IMR-90 (cell line): ENCODE measurements at regions not wholly inside any gene's neighbourhood (a gene's known extent, or its start where the extent isn't known, plus 50 kb on each side); places are given as distances from the start of the nearest gene placed in this dataset.

Experiments used
- ATAC-seq: fragments of 200-7000 bp; cut with Tn5 transposase; 2 replicates; pipeline ENCODE4 v1.9.1; 2020; ENCODE audit warnings: low read depth, mild to moderate bottlenecking, moderate library complexity
- BruUV-seq: library from RNA; stranded (reverse); fragments of 400-500 nt; replicated peaks from 2 replicates; lab custom pipeline; 2021; lab: Mats Ljungman, UMichigan
- CTCF ChIA-PET: fragments of 300-600 bp; formaldehyde crosslinking; extraction: SDS; loops from one replicate; lab custom pipeline; 2021; ENCODE audit warnings: antibody characterized with exemption; lab: Yijun Ruan, JAX
- POLR2A ChIA-PET: fragments of 300-600 bp; sonication (Branson Sonifier 250); formaldehyde crosslinking; loops from one replicate; lab custom pipeline; 2022; ENCODE audit warnings: antibody characterized with exemption; ENCODE audit not compliant: unreplicated experiment; lab: Charles Lee
- DNase-seq: peaks from one replicate; pipeline ENCODE4 v3.0.0; 2013
- H2AFZ ChIP-seq: replicated peaks from 2 replicates; pipeline ENCODE3; 2013; ENCODE audit warnings: low read length, mild to moderate bottlenecking; ENCODE audit not compliant: poor library complexity
- H2AK5ac ChIP-seq: 2 replicates; pipeline ENCODE4 v1.6.1; 2013; ENCODE audit warnings: low read depth, low read length, inconsistent platforms
- H2AK9ac ChIP-seq: replicated peaks from 2 replicates; pipeline ENCODE3; 2013; ENCODE audit warnings: mild to moderate bottlenecking, low read depth, low read length, moderate library complexity; ENCODE audit not compliant: poor library complexity
- H2BK120ac ChIP-seq: 2 replicates; pipeline ENCODE4 v1.6.1; 2013; ENCODE audit warnings: low read depth, low read length, inconsistent platforms
- H2BK15ac ChIP-seq: 3 replicates; pipeline ENCODE4 v1.6.1; 2013; ENCODE audit warnings: low read depth, low read length, inconsistent platforms
- H2BK20ac ChIP-seq: 2 replicates; pipeline ENCODE4 v1.6.1; 2013; ENCODE audit warnings: low read depth, mild to moderate bottlenecking, inconsistent platforms, low read length, moderate library complexity
- H2BK5ac ChIP-seq: 2 replicates; pipeline ENCODE4 v1.6.1; 2013; ENCODE audit warnings: mild to moderate bottlenecking, low read depth, low read length, inconsistent platforms; ENCODE audit not compliant: poor library complexity, severe bottlenecking
- H3K14ac ChIP-seq: replicated peaks from 2 replicates; pipeline ENCODE4 v1.6.1; 2013; ENCODE audit warnings: low read depth, low read length, inconsistent platforms
- H3K18ac ChIP-seq: 2 replicates; pipeline ENCODE4 v1.6.1; 2013; ENCODE audit warnings: low read depth, low read length, control low read depth
- H3K23ac ChIP-seq: 2 replicates; pipeline ENCODE4 v1.6.1; 2013; ENCODE audit warnings: low read depth, low read length, inconsistent platforms
- H3K27ac ChIP-seq: 2 replicates; pipeline ENCODE4 v1.5.1; 2013; ENCODE audit warnings: mild to moderate bottlenecking, control low read depth, low read length; ENCODE audit not compliant: insufficient read depth
- H3K27me3 ChIP-seq: 2 replicates; pipeline ENCODE4 v1.6.1; 2013; ENCODE audit warnings: low read length; ENCODE audit not compliant: control insufficient read depth, insufficient read depth
- H3K36me3 ChIP-seq: 2 replicates; pipeline ENCODE4 v1.6.1; 2013; ENCODE audit warnings: low read length, mixed read lengths; ENCODE audit not compliant: control insufficient read depth, insufficient read depth
- H3K4ac ChIP-seq: 2 replicates; pipeline ENCODE4 v1.6.1; 2013; ENCODE audit warnings: low read depth, low read length, inconsistent platforms
- H3K4me1 ChIP-seq: 2 replicates; pipeline ENCODE4 v1.6.1; 2013; ENCODE audit warnings: low read length, mixed read lengths; ENCODE audit not compliant: control insufficient read depth, insufficient read depth
- H3K4me2 ChIP-seq: 2 replicates; pipeline ENCODE4 v1.6.1; 2013; ENCODE audit warnings: low read depth, mild to moderate bottlenecking, control low read depth, low read length, moderate library complexity
- H3K4me3 ChIP-seq: 2 replicates; pipeline ENCODE4 v1.5.1; 2013; ENCODE audit warnings: low read depth, mild to moderate bottlenecking, control low read depth, low read length, moderate library complexity; ENCODE audit not compliant: insufficient read depth
- H3K56ac ChIP-seq: 2 replicates; pipeline ENCODE4 v1.6.1; 2013; ENCODE audit warnings: low read length, inconsistent platforms; ENCODE audit not compliant: insufficient read depth; ENCODE audit errors: extremely low read depth
- H3K79me1 ChIP-seq, 2 experiments: 2 replicates each; pipeline ENCODE4 v1.6.1; 2013; ENCODE audit warnings: low read length in 2 of 2, inconsistent platforms in 1 of 2, low read depth in 1 of 2
- H3K9ac ChIP-seq: 2 replicates; pipeline ENCODE4 v1.6.1; 2013; ENCODE audit warnings: low read depth, low read length, control low read depth
- H3K9me1 ChIP-seq: 2 replicates; pipeline ENCODE4 v1.6.1; 2013; ENCODE audit warnings: low read length, inconsistent platforms; ENCODE audit not compliant: insufficient read depth
- H3K9me3 ChIP-seq: 2 replicates; pipeline ENCODE4 v1.6.1; 2013; ENCODE audit warnings: low read length; ENCODE audit not compliant: control insufficient read depth, insufficient read depth
- H4K20me1 ChIP-seq: 2 replicates; pipeline ENCODE4 v1.6.1; 2013; ENCODE audit warnings: low read length, inconsistent platforms; ENCODE audit not compliant: insufficient read depth
- H4K5ac ChIP-seq: 2 replicates; pipeline ENCODE4 v1.6.1; 2013; ENCODE audit warnings: mild to moderate bottlenecking, low read depth, low read length, control low read depth
- H4K8ac ChIP-seq, 2 experiments: 2 replicates each; pipeline ENCODE4 v1.6.1; 2013; ENCODE audit warnings: low read depth in 2 of 2, low read length in 2 of 2, control low read depth in 1 of 2, inconsistent platforms in 1 of 2
- H4K91ac ChIP-seq: 2 replicates; pipeline ENCODE4 v1.6.1; 2013; ENCODE audit warnings: low read depth, low read length, inconsistent platforms; ENCODE audit not compliant: insufficient read depth
- BHLHE40 ChIP-seq: fragments of 150-350 bp; IDR thresholded peaks from 2 replicates; pipeline ENCODE4 v1.6.1; 2016; ENCODE audit warnings: mild to moderate bottlenecking, low read depth, low read length
- CEBPB ChIP-seq: IDR thresholded peaks from 2 replicates; pipeline ENCODE4 v1.6.1; 2012; ENCODE audit warnings: low read depth, low read length, improper control_type of control experiment
- CHD1 ChIP-seq: IDR thresholded peaks from 2 replicates; pipeline ENCODE4 v1.6.1; 2012; ENCODE audit warnings: low read depth, low read length, improper control_type of control experiment
- ELK1 ChIP-seq: fragments of 150-350 bp; IDR thresholded peaks from 2 replicates; pipeline ENCODE4 v1.6.1; 2016; ENCODE audit warnings: low read depth, mild to moderate bottlenecking, low read length, moderate library complexity, borderline replicate concordance
- FOS ChIP-seq: fragments of 150-350 bp; IDR thresholded peaks from 2 replicates; pipeline ENCODE4 v1.6.1; 2016; ENCODE audit warnings: low read depth, low read length
- MAFK ChIP-seq: IDR thresholded peaks from 2 replicates; pipeline ENCODE4 v1.6.1; 2012; ENCODE audit warnings: low read depth, low read length, improper control_type of control experiment
- MXI1 ChIP-seq: IDR thresholded peaks from 2 replicates; pipeline ENCODE4 v1.6.1; 2012; ENCODE audit warnings: low read depth, mild to moderate bottlenecking, low read length, moderate library complexity, borderline replicate concordance
- NFE2L2 ChIP-seq: fragments of 150-350 bp; IDR thresholded peaks from 2 replicates; pipeline ENCODE4 v1.6.1; 2016; ENCODE audit warnings: low read depth, mild to moderate bottlenecking, low read length
- RAD21 ChIP-seq: IDR thresholded peaks from 2 replicates; pipeline ENCODE4 v1.6.1; 2012; ENCODE audit warnings: low read length, improper control_type of control experiment
- SMC3 ChIP-seq: fragments of 150-350 bp; IDR thresholded peaks from 2 replicates; pipeline ENCODE4 v1.6.1; 2016; ENCODE audit warnings: low read depth, mild to moderate bottlenecking, antibody characterized with exemption, low read length, moderate library complexity
- USF2 ChIP-seq: fragments of 150-350 bp; IDR thresholded peaks from 2 replicates; pipeline ENCODE4 v1.6.1; 2017; ENCODE audit warnings: mild to moderate bottlenecking, antibody characterized with exemption, low read length, low read depth
- dilution Hi-C: fragments of 300-500 bp; cut with HindIII; formaldehyde crosslinking; loops from one replicate; pipeline ENCODE4 v1.14.3; 2018; ENCODE audit warnings: low sequenced_read_pairs; ENCODE audit not compliant: unreplicated experiment
- in situ Hi-C: fragments of 300-500 bp; cut with MboI; formaldehyde crosslinking; loops from 3 replicates; pipeline ENCODE4 v1.14.3; 2019; ENCODE audit warnings: low sequenced_read_pairs, inconsistent platforms, mixed read lengths
- intact Hi-C: fragments of 100-400 bp; cut with micrococcal nuclease; formaldehyde crosslinking; loops from 2 replicates; pipeline ENCODE4 v1.10.0; 2022

GRCh38 chr6:79301290-79301689 lies 66.8 kb upstream of the HMGN3 start:
- intact Hi-C loops, result no loop called here
- in situ Hi-C loops, result no loop called here
- H3K9me1 ChIP-seq, result no peaks in the 10 kb centered on the region
- H3K4me3 ChIP-seq, result no peak overlapping the region
- H3K27me3 ChIP-seq, result no peaks in the 10 kb centered on the region
- no peak overlapping the region for H4K8ac ChIP-seq
- H3K14ac ChIP-seq, result no peak overlapping the region
- no peaks in the 10 kb centered on the region for H3K79me1 ChIP-seq
- H3K27ac ChIP-seq, result no peak overlapping the region
- no peak overlapping the region for H3K4me2 ChIP-seq
- POLR2A ChIA-PET, result no interaction called here
- no peak overlapping the region for H4K91ac ChIP-seq
- dilution Hi-C loops, result no loop called here
- CTCF ChIA-PET, result no interaction called here
- no peaks in the 10 kb centered on the region for H3K36me3 ChIP-seq
- H3K23ac ChIP-seq, result no peak overlapping the region
- no peak overlapping the region for H2BK5ac ChIP-seq
- no peak overlapping the region for H3K9ac ChIP-seq
- H2AK9ac ChIP-seq, result no peak overlapping the region
- no peak for ATAC-seq
- no peak overlapping the region for H3K56ac ChIP-seq
- H3K4me1 ChIP-seq, result no peaks in the 10 kb centered on the region
- no peak overlapping the region for H3K4ac ChIP-seq
- no peak overlapping the region for H2BK20ac ChIP-seq
- no peak overlapping the region for H2BK15ac ChIP-seq
- H4K5ac ChIP-seq, result no peak overlapping the region
- BruUV-seq, result no TSS peak
- H2AFZ ChIP-seq, result no peak overlapping the region
- no peak for TF ChIP-seq CEBPB
- no peak for TF ChIP-seq USF2
- TF ChIP-seq SMC3, result no peak
- no peak for TF ChIP-seq BHLHE40
- TF ChIP-seq ELK1, result no peak
- TF ChIP-seq CHD1, result no peak
- TF ChIP-seq FOS, result no peak
- TF ChIP-seq NFE2L2, result no peak
- no peak for TF ChIP-seq RAD21
- TF ChIP-seq MXI1, result no peak
- no peak for TF ChIP-seq MAFK
- H2BK120ac ChIP-seq, result no peak overlapping the region
- no peak overlapping the region for H2AK5ac ChIP-seq
- H3K18ac ChIP-seq, result no peak overlapping the region
- no peaks in the 10 kb centered on the region for H3K9me3 ChIP-seq
- no peak for DNase-seq
- no peaks in the 10 kb centered on the region for H4K20me1 ChIP-seq
